ENCODE measurements at regions not wholly inside any gene's neighbourhood (a gene's known extent, or its start where the extent isn't known, plus 50 kb on each side); places are given as distances from the start of the nearest gene placed in this dataset.

- no peak for TF ChIP-seq CTCF (IDR thresholded peaks at IDR 0.05)
- no peak for TF ChIP-seq POLR2A (IDR thresholded peaks at IDR 0.05)
Measured at GRCh38 chr16:54400261-54400660, 113.7 kb upstream of the IRX3 start.
